Small intestine (tissue), 7 donors: ENCODE measurements at regions not wholly inside any gene's neighbourhood (a gene's known extent, or its start where the extent isn't known, plus 50 kb on each side); places are given as distances from the start of the nearest gene placed in this dataset.
A peak's percentile ranks its signal among the peaks of the same experiment; 100 is the strongest.
"Not testable (repeated sequence)": the region's sequence is repeated elsewhere in the genome, so short reads cannot be mapped to it uniquely, and the experiment has no call there.

ENCODE experiments used
- DNase-seq, 2 donors: peaks; one replicate each; pipeline versions ENCODE4 v3.0.0 to v3.0.0-alpha.2; 2013
- FAIRE-seq: peaks from 2 replicates; lab custom pipeline; 2012; peaks lifted over from hg19 to GRCh38; lab: Jason Lieb, UNC
- H3K27ac ChIP-seq, 3 donors: one replicate each; pipeline ENCODE4 v1.5.1; 2013; ENCODE audit warnings: low read length in 2 of 3, mild to moderate bottlenecking in 2 of 3, control low read depth in 1 of 3, inconsistent platforms in 1 of 3, low read depth in 1 of 3, moderate library complexity in 1 of 3
- H3K27me3 ChIP-seq, 3 donors: one replicate each; pipeline ENCODE4 v1.6.1; 2013; ENCODE audit warnings: low read length in 3 of 3, inconsistent platforms in 1 of 3; ENCODE audit not compliant: control insufficient read depth in 3 of 3, insufficient read depth in 3 of 3
- H3K36me3 ChIP-seq, 3 donors: one replicate each; pipeline ENCODE4 v1.6.1; 2013; ENCODE audit warnings: low read length in 3 of 3, inconsistent platforms in 1 of 3, low read depth in 1 of 3, mild to moderate bottlenecking in 1 of 3, moderate library complexity in 1 of 3; ENCODE audit not compliant: control insufficient read depth in 3 of 3, insufficient read depth in 2 of 3
- H3K4me1 ChIP-seq, 3 donors: one replicate each; pipeline ENCODE4 v1.6.1; 2013; ENCODE audit warnings: low read length in 2 of 3, inconsistent platforms in 1 of 3, low read depth in 1 of 3, mild to moderate bottlenecking in 1 of 3, moderate library complexity in 1 of 3; ENCODE audit not compliant: control insufficient read depth in 3 of 3, insufficient read depth in 2 of 3
- H3K4me3 ChIP-seq, 3 donors: one replicate each; pipeline ENCODE4 v1.5.1; 2013; ENCODE audit warnings: low read length in 3 of 3, control low read depth in 1 of 3, inconsistent platforms in 1 of 3, low read depth in 1 of 3, mild to moderate bottlenecking in 1 of 3, moderate library complexity in 1 of 3
- H3K9me3 ChIP-seq, 2 donors: one replicate each; pipeline ENCODE4 v1.6.1; 2013; ENCODE audit warnings: low read depth in 1 of 2, low read length in 1 of 2; ENCODE audit not compliant: control insufficient read depth in 2 of 2, insufficient read depth in 1 of 2
- WGBS, 3 donors: extraction: QIAGEN DNeasy Blood & Tissue Kit; methylation state at CpG; one replicate each; pipeline ENCODE4 v1.1.7; 2013; 5-methylcytosine and 5-hydroxymethylcytosine counted together
- donor health status: healthy with polysubstance abuse.
- donor health status: control.
- donor health status: control.
- donor health status: Bipolar disorder and iron deficiency.
- donor health status: healthy.

GRCh38 chrX:19204636-19205035, 82.4 kb upstream of the ADGRG2 start:
- H3K36me3 ChIP-seq: no peaks in the 10 kb centered on the region
- no peak for DNase-seq
- FAIRE-seq: no peak

GRCh38 chrX:19212037-19212436, 89.8 kb upstream of the ADGRG2 start:
- Histone ChIP-seq H3K27me3 (no peaks in the 10 kb centered on the region), H3K27ac (no peak overlapping the region), H3K36me3 (no peaks in the 10 kb centered on the region), H3K9me3 (no peaks in the 10 kb centered on the region), H3K4me1 (no peaks in the 10 kb centered on the region), H3K4me3 (no peak overlapping the region)
- DNase-seq (no peak), FAIRE-seq (no peak)

More at GRCh38 chrX:19204636-19205035, 82.4 kb upstream of the ADGRG2 start:
- WGBS, 3 donors: 82 to 94% (median 85%) methylated on average over 6 of the region's 6 CpGs
- H3K27me3 ChIP-seq: no peaks in the 10 kb centered on the region
- no peaks in the 10 kb centered on the region for H3K9me3 ChIP-seq
- H3K27ac ChIP-seq: no peak overlapping the region
- no peaks in the 10 kb centered on the region for H3K4me1 ChIP-seq
- no peak overlapping the region for H3K4me3 ChIP-seq

- no peaks in the 10 kb centered on the region for H3K27me3 ChIP-seq
- 35 to 80% (median 55%) methylated on average over 1 of the region's 1 CpG for WGBS, 3 donors
- no peaks in the 10 kb centered on the region for H3K9me3 ChIP-seq
- no peaks in the 10 kb centered on the region for H3K4me1 ChIP-seq
- H3K36me3 ChIP-seq: no peaks in the 10 kb centered on the region
- DNase-seq: no peak
- H3K27ac ChIP-seq: no peak overlapping the region
- no peak overlapping the region for H3K4me3 ChIP-seq
- no peak for FAIRE-seq
Measured at GRCh38 chrX:19213610-19214152, 91.4 kb upstream of the ADGRG2 start.

GRCh38 chrX:19214311-19214710, 92.0 kb upstream of the ADGRG2 start:
- Histone ChIP-seq H3K27me3 (no peaks in the 10 kb centered on the region), H3K36me3 (no peaks in the 10 kb centered on the region), H3K4me3 (no peak overlapping the region), H3K4me1 (no peaks in the 10 kb centered on the region), H3K9me3 (no peaks in the 10 kb centered on the region), H3K27ac (no peak overlapping the region)
- FAIRE-seq (no peak), DNase-seq (no peak)
- 49 to 63% (median 53%) methylated on average over 7 of the region's 7 CpGs for WGBS, 3 donors

GRCh38 chrX:19225909-19226308, 103.6 kb upstream of the ADGRG2 start:
- FAIRE-seq: no peak
- H3K36me3 ChIP-seq: no peaks in the 10 kb centered on the region
- no peaks in the 10 kb centered on the region for H3K4me1 ChIP-seq
- no peaks in the 10 kb centered on the region for H3K9me3 ChIP-seq
- H3K4me3 ChIP-seq: no peak overlapping the region
- DNase-seq: peak; percentile 0 to 1
- no peaks in the 10 kb centered on the region for H3K27me3 ChIP-seq
- no peak overlapping the region for H3K27ac ChIP-seq
- 60 to 62% (median 60%) methylated on average over 7 of the region's 7 CpGs for WGBS, 3 donors

GRCh38 chrX:19229896-19230295, 107.6 kb upstream of the ADGRG2 start:
- H3K4me3 ChIP-seq, H3K27me3 ChIP-seq, H3K9me3 ChIP-seq, H3K4me1 ChIP-seq, DNase-seq, H3K27ac ChIP-seq, FAIRE-seq, H3K36me3 ChIP-seq: not testable (repeated sequence)
- 81 to 91% (median 85%) methylated on average over 4 of the region's 4 CpGs for WGBS, 3 donors

GRCh38 chrX:19237901-19238300, 105.8 kb upstream of the PDHA1 start:
- no peak for FAIRE-seq
- H3K4me3 ChIP-seq: no peak overlapping the region
- H3K9me3 ChIP-seq: no peaks in the 10 kb centered on the region
- 61 to 71% (median 66%) methylated on average over 3 of the region's 3 CpGs for WGBS, 3 donors
- H3K36me3 ChIP-seq: no peaks in the 10 kb centered on the region
- H3K27ac ChIP-seq: no peak overlapping the region
- no peak for DNase-seq
- H3K4me1 ChIP-seq: no peaks in the 10 kb centered on the region
- no peaks in the 10 kb centered on the region for H3K27me3 ChIP-seq

- no peaks in the 10 kb centered on the region for H3K36me3 ChIP-seq
- no peaks in the 10 kb centered on the region for H3K27me3 ChIP-seq
- WGBS, 3 donors: 82 to 91% (median 89%) methylated on average over 5 of the region's 5 CpGs
- DNase-seq (no peak), FAIRE-seq (no peak)
- H3K4me3 ChIP-seq: no peak overlapping the region
- H3K27ac ChIP-seq: no peak overlapping the region
- H3K4me1 ChIP-seq: no peaks in the 10 kb centered on the region
- H3K9me3 ChIP-seq: no peaks in the 10 kb centered on the region
Measured at GRCh38 chrX:19243431-19243830, 100.3 kb upstream of the PDHA1 start.

GRCh38 chrX:19244921-19245320, 98.8 kb upstream of the PDHA1 start:
- H3K4me1 ChIP-seq, H3K27ac ChIP-seq, DNase-seq, H3K9me3 ChIP-seq, FAIRE-seq, H3K36me3 ChIP-seq, H3K4me3 ChIP-seq, H3K27me3 ChIP-seq: not testable (repeated sequence)
- 66 to 82% (median 70%) methylated on average over 6 of the region's 6 CpGs for WGBS, 3 donors
